Uterus (tissue), 2 donors: ENCODE measurements at regions not wholly inside any gene's neighbourhood (a gene's known extent, or its start where the extent isn't known, plus 50 kb on each side); places are given as distances from the start of the nearest gene placed in this dataset.

Experiments
- CTCF ChIP-seq, 4 experiments: fragments of 200-600 bp in 2 of 4; fragments of 450-650 bp in 2 of 4; sonication (generic) in 2 of 4; IDR thresholded peaks; one replicate each; pipeline ENCODE4 v1.5.1; 2016 to 2019; ENCODE audit warnings: antibody characterized with exemption in 4 of 4, mild to moderate bottlenecking in 2 of 4, moderate library complexity in 1 of 4
- POLR2A ChIP-seq, 2 donors: fragments of 450-650 bp; IDR thresholded peaks; one replicate each; pipeline ENCODE4 v1.6.1; 2016; ENCODE audit warnings: antibody characterized with exemption in 2 of 2, mild to moderate bottlenecking in 1 of 2, moderate library complexity in 1 of 2

GRCh38 chr3:178455226-178455625 is 81.0 kb upstream of the KCNMB2 start:
- TF ChIP-seq CTCF (IDR thresholded peaks at IDR 0.05): no peak
- no peak for TF ChIP-seq POLR2A (IDR thresholded peaks at IDR 0.05)
